HG03025 (cell line): ENCODE measurements at regions not wholly inside any gene's neighbourhood (a gene's known extent, or its start where the extent isn't known, plus 50 kb on each side); places are given as distances from the start of the nearest gene placed in this dataset.
"Not testable (repeated sequence)": the region's sequence is repeated elsewhere in the genome, so short reads cannot be mapped to it uniquely, and the experiment has no call there.

ENCODE experiments used
- ATAC-seq: cut with Tn5 transposase; IDR thresholded peaks from one replicate; pipeline ENCODE4 v1.9.1; 2021; ENCODE audit warnings: mild to moderate bottlenecking, moderate library complexity; ENCODE audit not compliant: unreplicated experiment, low FRiP score

DNA sequence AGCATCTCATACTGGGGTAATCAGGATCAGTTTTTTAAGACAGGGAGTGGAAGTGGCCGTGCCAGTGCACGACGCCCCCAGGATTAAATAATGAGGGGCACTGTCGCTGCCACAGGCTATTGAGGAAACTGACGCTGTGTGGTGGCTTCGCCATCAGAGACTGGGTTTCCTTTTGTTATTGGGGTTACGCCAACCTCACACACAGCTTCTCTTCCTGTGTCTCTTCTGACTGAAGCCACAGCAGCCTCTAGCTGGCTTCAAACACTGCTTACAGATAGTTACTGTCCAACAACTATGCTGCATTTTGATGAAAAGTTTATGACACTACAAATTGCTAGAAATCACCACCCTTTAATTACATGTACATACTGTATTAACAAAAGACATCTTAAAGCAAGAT is 521.9 kb upstream of the SALL3 start:
- no peak for ATAC-seq

- ATAC-seq = no peak
Measured at GRCh38 chr18:78458356-78458755, 521.3 kb upstream of the SALL3 start.

DNA sequence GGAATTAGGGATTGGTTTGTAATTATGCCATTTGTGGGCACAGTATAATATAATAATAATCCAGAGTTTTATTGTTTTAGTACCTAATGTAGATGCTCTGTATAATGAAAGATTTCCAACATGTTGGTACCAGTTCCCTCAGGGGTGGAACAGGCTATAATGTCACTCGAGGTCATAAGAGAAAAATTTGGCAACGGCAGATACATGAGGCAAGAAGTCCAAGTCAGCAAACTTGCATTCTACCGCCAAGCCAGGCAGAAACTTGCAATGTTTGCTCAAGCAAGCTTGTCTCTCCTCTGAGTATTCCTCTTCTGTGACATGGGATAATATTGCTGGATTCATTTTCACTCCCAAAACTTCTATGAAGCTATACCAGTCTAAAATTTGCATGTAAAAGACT is 520.0 kb upstream of the SALL3 start:
- ATAC-seq = no peak

DNA sequence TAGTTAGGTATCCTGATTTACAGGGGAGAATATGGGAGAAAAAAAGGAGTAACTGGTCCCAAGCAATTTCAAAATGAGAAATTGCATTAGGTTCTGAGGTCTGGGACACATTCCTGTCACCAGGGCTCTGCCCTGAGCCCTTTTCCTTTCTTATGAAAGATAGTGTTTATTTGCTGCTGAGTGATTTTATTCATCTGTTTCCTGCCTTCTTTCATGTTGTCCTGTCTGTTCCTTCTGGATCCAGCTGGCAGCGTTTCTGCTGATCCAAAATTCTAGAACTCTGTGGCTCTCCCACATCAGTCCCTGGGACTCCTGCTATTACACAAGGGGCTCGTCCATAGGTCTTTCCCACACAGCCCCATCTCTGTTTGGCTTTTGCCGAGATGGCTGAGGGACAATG is 519.1 kb upstream of the SALL3 start:
- no peak for ATAC-seq

DNA sequence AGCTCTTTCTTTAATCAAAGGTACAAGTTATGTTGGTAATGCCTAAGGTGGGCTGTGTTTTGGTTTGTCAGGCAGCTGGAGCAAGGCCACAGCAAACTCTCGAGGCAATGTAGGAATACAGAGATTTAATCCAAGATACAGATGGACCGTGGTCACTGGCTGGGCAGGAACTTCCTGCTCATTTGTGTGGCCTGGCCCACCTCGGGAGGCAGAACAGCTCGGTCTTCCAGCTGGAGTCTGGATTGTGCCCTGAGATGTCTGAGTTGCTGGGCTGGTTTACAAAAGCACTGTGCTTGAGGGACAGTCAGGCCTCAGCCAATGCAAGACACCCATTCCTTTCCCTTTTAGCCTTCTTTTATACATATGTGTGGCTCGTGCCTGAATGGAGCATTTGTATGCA is 506.1 kb upstream of the SALL3 start:
- ATAC-seq = no peak

DNA sequence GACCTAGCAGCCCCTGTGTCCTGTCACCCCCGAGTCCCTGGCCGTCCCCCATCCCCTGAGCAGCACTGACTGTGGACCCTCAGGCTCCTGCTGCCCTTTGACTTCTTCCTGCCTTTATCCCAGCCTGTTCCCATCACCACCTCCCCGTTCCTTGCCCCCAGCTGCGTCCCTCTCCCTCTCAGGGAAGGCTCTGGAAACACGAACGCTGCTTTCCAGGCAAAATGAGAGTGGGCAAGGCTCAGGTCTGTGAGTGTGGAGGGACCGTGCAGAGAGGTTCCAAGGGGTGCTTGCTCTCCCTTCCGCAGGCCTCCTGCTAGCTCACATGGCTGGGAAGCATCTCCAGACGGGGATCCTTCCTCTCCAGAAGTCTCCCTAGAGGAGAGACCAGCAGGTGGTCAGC is 501.8 kb upstream of the SALL3 start:
- ATAC-seq = no peak

DNA sequence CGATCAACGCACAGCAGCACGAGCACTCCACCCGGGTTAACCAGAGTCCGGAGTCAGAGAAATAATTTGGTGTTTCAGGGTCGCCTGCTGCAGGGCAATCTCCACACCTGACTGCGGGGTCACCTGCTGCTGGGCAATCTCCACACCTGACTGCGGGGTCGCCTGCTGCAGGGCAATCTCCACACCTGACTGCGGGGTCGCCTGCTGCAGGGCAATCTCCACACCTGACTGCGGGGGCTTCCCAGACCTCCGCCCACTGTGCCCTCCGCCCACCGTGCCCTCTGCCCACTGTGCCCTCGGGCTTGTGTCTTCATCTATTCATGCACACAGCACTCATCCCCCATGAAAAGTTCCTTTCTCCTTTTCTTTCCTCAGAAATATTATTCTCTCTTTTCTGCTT is 500.2 kb upstream of the SALL3 start:
- no peak for ATAC-seq

GRCh38 chr18:78480262-78481054 is 499.2 kb upstream of the SALL3 start:
- ATAC-seq = no peak

- no peak for ATAC-seq
Measured at GRCh38 chr18:78482378-78482777, 497.2 kb upstream of the SALL3 start.

GRCh38 chr18:78487649-78488048 is 492.0 kb upstream of the SALL3 start:
- ATAC-seq = no peak

DNA sequence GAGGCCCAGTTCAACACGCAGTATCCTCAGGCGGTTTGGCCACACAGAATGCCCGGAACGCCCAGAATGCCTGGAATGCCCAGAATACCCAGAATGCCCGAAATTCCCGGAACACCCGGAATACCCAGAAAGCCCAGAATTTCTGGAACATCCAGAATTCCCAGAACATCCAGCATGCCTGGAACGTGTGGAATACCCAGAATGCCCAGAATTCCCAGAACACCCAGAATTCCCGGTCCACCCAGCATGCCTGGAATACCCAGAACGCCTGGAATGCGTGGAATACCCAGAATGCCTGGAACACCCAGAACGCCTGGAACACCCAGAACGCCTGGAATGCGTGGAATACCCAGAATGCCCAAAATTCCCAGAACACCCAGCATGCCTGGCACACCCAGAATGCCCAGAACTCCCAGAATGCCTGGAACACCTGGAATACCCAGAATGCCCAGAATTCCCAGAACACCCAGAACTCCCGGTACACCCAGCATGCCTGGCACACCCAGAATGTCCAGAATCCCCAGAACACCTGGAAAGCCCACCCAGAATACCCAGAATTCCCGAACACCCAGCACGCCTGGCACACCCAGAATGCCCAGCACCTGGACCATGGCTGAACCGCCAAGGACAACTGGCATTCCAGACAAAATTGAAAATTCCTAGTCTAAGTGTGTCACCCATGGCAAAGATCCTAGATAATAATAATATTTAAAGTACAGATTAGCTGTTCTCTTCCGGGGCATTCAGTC is 487.4 kb upstream of the SALL3 start:
- ATAC-seq = no peak

DNA sequence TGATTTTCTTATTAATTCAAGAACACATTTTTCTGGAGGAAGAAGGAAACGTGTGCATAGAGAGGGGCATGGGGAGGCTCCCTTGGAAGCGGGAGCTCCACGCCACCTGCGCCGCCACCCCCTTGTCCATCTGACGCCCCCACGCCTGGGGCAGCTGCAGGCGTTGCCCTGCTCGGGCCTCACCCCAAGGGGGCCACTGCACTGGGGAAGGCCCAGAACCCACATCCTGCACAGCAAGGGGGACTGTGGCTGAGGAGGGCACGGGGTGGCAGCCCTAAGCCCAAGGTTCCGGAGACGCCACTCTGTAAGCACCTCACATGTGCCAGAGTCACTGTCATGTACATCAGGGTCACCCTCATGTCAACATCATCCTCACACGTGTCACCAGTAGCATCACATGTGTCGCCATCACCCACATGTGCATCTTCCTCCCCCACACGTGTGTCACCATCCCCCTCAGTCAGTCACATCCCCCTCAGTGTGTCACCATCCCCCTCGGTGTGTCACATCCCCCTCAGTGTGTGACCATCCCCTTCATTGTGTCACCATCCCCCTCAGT is 486.7 kb upstream of the SALL3 start:
- no peak for ATAC-seq

DNA sequence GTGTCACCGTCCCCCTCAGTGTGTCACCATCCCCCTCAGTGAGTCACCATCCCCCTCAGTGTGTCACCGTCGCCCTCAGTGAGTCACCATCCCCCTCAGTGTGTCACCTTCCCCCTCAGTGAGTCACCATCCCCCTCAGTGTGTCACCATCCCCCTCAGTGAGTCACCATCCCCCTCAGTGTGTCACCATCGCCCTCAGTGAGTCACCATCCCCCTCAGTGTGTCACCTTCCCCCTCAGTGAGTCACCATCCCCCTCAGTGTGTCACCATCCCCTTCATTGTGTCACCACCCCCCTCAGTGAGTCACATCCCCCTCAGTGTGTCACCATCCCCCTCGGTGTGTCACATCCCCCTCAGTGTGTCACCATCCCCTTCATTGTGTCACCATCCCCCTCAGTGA is 486.1 kb upstream of the SALL3 start:
- not testable (repeated sequence) for ATAC-seq

- no peak for ATAC-seq
Measured at GRCh38 chr18:78494204-78495085, 485.2 kb upstream of the SALL3 start.

DNA sequence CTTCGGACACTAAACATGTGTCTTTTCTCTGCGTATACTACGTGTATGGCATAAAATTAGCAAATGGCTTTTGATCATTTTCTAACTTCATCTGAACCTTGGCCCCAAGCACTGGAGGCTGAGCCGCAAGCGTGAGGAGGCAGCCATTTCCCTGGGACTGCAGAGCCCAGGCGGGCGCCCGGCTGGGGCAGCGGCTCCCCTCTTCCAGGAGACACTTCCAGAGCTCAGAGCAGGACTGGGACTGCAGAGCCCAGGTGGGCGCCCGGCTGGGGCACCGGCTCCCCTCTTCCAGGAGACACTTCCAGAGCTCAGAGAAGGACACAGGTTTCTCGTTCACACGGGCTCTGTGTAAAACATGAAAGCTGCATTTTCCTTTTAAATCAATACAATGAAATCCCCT is 484.1 kb upstream of the SALL3 start:
- no peak for ATAC-seq

DNA sequence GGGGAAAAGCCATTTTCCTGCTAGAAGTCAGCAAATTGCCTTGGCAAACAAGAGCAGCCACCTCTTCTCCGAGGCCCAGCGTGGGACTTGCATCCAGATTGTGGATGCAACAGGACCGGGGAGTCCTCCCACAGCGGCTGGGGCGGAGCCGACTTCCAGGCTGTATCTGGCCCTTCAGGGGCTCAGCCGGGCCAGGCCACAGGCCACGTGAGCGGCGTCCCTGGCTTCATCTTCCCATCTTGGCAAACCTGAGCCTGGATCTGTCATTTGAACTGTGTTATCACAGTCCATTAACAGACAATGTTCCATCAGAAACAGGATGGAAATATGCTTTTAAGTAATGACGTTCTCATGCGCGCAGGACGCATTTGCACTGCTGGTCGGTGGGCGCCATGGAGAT is 483.5 kb upstream of the SALL3 start:
- ATAC-seq = no peak

DNA sequence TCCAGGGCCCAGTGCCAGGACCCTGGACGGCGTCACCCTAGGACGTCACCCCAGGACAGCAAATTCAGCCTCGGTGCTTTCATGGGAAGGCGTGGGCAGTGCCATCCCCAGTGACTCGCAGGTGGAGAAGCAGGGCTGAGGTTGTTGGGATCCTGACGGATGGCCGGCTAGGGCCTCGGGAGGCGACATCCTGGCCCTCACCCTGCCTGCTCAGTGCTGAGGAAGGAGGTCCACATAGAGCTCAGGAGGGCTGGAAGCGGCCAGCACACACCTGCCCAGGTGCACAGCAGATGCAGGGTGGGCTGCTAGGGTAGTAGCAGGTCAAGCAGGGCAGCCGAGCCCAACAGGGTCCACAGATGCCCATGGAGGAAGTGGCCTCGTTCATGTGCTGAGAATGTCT is 482.0 kb upstream of the SALL3 start:
- ATAC-seq = no peak

DNA sequence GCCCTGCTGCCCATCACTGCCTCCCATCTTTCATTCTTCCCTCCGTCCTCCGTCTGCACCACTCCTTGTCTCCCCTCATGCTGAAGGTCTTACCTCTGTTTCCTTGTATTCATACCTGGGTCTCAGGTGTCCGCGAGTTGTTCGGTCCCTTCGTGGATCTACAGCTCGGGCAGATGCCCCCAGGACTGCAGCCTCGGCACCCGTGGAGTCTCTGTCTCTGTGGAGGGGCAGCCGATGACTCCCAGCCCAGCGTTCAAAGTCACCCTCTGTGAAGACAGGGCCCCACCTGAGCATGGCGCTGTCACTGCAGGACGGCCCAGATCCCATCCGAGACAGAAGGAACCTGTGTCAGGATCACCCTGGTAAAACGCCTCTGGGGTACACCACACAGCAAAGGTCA is 480.0 kb upstream of the SALL3 start:
- no peak for ATAC-seq

- no peak for ATAC-seq
Measured at GRCh38 chr18:78501251-78501650, 478.4 kb upstream of the SALL3 start.

DNA sequence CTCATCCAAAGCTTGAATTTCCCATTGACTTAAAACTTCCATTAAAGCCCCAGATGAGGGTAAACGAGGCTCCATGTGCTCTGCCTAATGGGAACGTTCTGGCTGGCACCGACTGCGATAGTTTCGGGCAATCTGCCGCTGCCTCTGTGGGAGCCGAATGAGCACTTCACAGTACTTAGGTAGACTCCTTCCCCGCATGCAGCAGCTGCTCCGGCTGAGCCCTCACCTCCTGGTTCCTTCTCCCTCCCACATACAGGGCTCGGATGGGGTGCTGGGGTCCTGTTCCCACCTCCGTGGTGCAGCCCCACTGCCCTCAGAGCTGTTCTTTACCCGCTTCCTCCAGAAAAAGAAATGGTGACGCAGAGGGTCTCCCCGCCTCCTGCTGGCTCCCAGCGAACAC is 476.5 kb upstream of the SALL3 start:
- no peak for ATAC-seq
